Stomach (tissue), 4 donors: ENCODE measurements at regions not wholly inside any gene's neighbourhood (a gene's known extent, or its start where the extent isn't known, plus 50 kb on each side); places are given as distances from the start of the nearest gene placed in this dataset.

Experiments
- CTCF ChIP-seq, 7 experiments: fragments of 450-650 bp in 4 of 7; fragments of 200-600 bp in 3 of 7; sonication (generic) in 3 of 7; IDR thresholded peaks; one replicate each; pipeline ENCODE4 v1.5.1; 2016 to 2019; ENCODE audit warnings: antibody characterized with exemption in 7 of 7, control low read depth in 2 of 7, mild to moderate bottlenecking in 1 of 7
- EP300 ChIP-seq: sonication (generic); formaldehyde crosslinking; IDR thresholded peaks from one replicate; pipeline ENCODE4 v1.6.1; 2017; ENCODE audit warnings: antibody characterized with exemption
- POLR2A ChIP-seq, 4 donors: fragments of 450-650 bp; IDR thresholded peaks; one replicate each; pipeline ENCODE4 v1.6.1; 2016; ENCODE audit warnings: antibody characterized with exemption in 4 of 4, control low read depth in 2 of 4, mild to moderate bottlenecking in 1 of 4, moderate library complexity in 1 of 4
- POLR2AphosphoS5 ChIP-seq, 3 donors: sonication (generic); formaldehyde crosslinking; IDR thresholded peaks; one replicate each; pipeline ENCODE4 v1.6.1; 2016; ENCODE audit warnings: antibody characterized with exemption in 3 of 3

GRCh38 chr12:14219156-14219555 lies 146.3 kb upstream of the ATF7IP start:
- no peak for TF ChIP-seq CTCF (IDR thresholded peaks at IDR 0.05)
- no peak for TF ChIP-seq EP300
- no peak for TF ChIP-seq POLR2AphosphoS5 (IDR thresholded peaks at IDR 0.05)
- no peak for TF ChIP-seq POLR2A (IDR thresholded peaks at IDR 0.05)
